GM21526 (cell line): ENCODE measurements at regions not wholly inside any gene's neighbourhood (a gene's known extent, or its start where the extent isn't known, plus 50 kb on each side); places are given as distances from the start of the nearest gene placed in this dataset.
"Not testable (repeated sequence)": the region's sequence is repeated elsewhere in the genome, so short reads cannot be mapped to it uniquely, and the experiment has no call there.

ENCODE experiments used
- ATAC-seq: cut with Tn5 transposase; IDR thresholded peaks from one replicate; pipeline ENCODE4 v1.9.1; 2021; ENCODE audit warnings: moderate library complexity; ENCODE audit not compliant: unreplicated experiment, low FRiP score

DNA sequence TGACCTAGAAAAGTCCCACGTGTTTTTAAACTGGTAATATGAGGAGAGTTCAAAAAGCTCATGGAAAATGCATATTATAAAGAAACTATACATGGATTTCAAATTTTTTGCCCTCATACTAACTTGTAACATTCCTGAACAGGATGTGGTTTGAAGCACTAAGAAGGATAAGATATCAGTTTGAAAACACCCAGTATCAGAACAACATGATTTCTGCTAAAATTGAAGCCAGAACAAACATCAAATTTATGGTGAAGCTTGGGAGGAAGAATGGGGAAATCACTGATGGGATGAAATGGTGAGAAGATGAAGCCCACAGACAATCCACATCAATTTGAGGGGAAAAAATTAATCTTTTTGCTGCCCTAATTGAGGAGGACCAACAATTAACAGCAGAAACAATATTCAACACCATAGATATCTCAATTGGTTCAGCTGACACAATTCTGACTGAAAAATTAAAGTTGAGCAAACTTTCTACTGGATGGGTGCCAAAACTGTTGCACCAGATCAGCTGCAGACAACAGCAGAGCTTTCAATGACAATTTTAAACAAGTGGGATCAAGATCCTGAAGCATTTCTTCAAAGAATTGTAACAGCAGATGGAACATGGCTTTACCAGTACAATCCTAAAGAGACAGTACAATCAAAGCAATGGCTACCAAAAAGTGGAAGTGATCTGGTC, 113.2 kb upstream of the SNX2 start:
- ATAC-seq: no peak

DNA sequence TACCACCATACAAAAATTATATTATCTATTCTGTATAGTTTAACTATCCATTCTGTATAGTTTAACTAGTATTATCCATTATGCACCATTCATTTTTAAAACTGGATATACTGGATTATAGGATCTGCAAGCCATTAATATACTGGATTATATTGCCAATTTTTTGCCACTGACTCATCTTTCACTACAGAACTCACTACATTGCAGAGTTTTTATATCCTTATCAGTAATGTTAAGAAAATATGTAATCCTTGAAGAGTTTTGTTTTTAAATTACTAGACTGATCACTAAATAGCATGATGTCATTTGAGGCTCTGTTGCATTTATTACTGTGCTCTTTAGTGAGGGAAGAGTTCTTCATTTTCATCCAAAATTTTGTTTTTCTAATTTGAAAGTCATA, 109.8 kb upstream of the SNX2 start:
- no peak for ATAC-seq

DNA sequence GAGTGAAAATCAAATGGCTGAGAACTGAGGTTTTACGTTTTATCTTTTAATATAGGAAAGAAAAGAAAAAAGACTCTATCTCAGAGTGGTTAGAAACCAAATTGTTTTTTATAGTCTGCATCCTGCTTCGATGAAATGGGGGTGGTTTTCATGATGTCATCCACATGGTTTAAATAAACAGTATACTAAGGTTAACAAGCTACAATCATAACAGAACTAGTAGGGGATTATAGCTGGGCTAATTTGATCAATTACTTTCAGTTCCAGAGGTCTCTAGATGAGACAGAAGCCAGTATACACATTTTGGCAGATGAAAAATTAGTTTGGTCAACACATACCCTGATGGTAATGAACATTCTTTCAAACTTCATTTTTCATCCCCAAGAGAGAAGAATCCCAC, 106.3 kb upstream of the SNX2 start:
- no peak for ATAC-seq

DNA sequence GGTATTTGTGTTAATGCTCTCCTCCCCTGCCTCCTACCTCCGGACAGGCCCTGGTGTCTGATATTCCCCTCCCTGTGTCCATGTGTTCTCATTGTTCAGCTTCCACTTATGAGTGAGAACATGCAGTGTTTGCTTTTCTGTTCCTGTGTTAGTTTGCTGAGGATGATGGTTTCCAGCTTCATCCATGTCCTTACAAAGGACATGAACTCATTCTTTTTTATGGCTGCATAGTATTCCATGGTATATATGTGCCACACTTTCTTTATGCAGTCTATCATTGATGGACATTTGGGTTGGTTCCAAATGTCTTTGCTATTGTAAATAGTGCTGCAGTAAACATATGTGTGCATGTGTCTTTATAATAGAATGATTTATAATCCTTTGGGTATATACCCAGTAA, 105.2 kb upstream of the SNX2 start:
- not testable (repeated sequence) for ATAC-seq

DNA sequence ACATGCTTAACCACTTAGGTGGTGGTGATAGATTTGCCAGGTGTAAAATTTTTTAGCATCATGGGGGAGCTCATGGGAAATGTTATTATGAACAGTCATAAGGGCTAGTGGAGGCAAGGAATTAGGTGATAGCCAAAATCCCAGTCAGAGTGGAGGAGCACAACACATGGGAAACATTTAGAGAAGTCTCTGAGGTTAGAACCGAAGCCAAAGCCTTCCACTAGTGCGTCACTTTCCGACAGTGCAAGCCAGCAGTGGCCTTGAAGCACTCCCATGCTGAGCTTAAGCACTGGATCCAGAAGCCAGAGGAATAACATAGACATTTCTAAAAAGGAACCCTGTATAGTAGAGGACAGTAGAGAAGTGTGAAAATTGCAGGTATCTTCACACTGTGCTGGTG, 101.5 kb upstream of the SNX2 start:
- ATAC-seq: no peak

DNA sequence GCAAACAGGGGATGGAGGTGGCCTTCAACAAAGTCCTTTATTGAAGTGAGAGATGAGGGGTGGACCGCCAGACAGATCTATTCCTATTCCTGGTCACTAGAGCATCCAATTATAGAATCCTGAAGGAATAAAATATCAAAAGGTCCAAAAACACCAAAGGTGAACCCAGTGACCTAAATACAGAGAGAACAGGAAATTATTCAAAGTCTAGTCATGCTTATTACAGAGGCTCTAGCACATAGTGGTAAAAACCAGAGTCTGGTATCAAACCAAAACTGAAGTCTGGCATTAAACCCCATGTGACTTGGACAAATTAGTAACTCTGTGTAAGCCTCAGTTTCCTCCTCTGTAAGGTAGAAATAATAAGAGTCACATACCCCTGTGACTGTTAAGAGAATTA, 100.5 kb upstream of the SNX2 start:
- ATAC-seq: no peak

DNA sequence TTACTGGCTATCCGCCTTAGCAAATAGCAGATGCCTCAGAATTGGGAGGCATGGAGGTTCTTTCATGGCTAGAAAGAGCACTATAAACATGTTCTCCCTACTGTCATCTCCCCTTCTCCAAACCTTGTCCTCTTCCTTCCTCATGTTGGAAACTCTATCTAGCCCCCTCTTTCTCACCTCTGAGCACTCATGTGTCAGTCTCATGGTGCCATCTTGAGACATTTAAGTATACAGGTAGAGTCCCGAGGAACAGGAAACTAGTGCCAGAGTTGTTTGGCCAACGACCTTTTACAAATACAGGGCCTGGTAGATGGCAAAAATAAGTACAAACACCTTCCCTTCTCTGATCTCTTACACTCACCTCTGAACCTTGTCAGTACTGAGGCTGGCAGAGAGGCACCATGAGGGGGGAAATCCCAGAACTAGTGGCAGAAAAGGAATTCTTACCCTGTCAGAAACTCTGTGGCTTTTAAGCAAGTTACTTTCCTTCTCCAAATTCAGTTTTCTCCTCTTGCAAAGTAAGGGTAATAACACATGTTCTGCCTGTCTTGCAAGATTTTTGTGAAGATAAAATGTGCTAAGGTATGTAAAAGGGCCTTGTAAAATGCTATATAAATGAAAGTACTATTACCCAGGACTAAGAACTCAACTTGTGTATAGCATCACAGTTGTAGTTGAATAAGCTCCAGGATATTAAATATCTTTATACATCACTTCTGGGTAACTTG, 94.1 kb upstream of the SNX2 start:
- ATAC-seq: no peak

DNA sequence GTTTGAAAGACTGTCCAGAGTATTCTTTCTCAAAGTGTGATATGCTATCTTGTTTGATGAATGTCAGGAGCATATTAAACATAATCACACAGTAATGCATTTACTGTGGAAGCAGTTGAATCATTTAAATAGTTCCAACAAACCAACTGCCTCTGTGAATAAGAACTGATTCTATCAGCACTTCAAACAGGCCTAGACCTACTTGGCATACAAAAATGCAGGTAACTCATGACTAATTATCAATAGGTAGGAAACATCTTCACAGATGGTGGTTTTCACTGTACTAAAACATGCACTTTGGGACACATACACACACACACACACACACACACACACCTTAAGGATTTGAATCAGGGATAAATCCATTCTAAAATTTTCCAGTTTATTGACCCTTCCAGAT, 91.2 kb upstream of the SNX2 start:
- no peak for ATAC-seq

DNA sequence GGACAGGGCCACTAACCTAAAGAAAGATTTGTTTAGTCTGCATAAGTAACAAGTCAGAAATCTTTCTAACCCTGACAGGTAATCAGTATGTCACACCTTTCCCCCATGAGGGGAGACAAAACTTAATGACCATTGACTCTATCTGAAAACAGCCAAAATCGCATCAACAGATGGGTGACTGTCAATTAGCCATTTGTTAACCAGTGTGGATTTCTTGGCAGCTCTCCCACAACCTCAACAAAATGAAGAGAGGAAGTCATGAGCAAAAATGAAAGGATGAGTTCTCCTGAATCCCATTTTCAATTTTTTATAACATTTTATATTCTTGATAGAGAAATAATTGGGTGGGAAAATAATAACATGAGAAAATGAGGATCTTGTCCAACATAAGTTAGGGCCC, 84.6 kb upstream of the SNX2 start:
- ATAC-seq: no peak

DNA sequence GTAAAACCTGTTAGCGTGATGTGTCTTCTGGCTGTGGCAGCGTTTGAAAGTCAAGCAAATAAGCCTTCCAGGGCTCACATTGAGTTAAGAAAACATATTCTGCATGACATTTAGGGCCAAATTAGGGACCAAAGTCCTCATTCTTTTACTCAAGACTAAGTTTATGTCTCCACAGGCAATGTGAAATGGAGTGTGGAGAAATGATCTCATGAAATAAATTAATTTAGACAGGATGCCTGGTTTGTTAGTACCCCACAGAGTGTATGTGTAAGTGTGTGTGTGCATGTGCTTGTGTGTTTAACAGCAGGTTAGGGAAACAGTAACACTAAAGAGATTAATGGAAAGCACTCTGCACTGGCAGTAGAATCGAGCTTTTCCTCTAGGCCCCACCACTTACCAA, 82.9 kb upstream of the SNX2 start:
- no peak for ATAC-seq

DNA sequence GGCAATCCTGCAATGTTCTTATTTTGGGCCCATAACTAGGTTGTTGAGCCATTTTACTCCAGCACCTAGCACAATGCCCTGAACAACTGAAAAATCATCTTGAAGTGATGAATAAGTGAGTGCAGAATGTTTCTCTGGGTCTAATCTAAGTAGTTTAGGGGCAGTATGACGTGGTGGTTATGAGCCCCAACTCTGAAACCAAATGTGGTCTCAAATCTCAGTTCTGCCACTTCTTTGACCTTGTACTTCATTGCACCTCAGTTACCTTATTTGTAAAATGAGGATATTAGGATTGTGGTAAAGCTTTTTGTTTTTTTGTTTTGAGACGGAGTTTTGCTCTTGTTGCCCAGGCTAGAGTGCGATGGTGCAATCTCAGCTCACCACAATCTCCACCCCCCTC, 80.9 kb upstream of the SNX2 start:
- ATAC-seq: no peak

DNA sequence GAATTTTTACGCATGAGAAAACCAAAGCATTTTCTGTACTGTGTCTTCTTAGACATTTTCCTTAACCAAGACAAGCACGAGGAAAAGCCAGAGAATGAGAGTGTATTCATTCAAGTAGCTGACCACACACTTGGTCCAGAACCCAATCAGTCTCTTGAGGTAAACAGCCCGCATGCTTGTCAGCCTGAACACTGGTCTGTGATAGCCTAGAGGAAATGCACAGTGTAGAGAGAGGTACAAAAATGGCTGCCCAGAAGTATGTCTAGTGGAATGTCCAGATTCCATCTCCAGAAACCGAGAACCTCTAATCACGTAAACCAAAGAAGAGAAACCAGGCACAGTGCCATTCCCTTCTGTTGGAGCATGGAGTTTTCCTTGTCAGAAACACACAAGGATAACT, 80.0 kb upstream of the SNX2 start:
- no peak for ATAC-seq

DNA sequence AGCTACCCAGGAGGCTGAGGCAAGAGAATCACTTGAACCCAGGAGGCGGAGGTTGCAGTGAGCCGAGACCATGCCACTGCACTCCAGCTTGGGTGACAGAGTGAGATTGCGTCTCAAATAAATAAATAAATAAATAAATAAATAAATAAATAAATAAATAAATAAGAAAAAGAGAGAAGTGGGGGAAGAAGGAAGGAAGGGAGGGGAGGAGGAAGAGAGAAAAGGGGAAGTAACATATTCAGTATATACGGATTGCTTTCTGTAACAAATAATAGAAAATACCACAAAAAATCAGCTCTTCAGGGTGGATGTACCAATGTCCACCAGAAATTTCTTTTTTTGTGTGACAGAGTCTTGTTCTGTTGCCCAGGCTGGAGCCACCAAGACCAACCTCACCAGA, 78.1 kb upstream of the SNX2 start:
- ATAC-seq: not testable (repeated sequence)

DNA sequence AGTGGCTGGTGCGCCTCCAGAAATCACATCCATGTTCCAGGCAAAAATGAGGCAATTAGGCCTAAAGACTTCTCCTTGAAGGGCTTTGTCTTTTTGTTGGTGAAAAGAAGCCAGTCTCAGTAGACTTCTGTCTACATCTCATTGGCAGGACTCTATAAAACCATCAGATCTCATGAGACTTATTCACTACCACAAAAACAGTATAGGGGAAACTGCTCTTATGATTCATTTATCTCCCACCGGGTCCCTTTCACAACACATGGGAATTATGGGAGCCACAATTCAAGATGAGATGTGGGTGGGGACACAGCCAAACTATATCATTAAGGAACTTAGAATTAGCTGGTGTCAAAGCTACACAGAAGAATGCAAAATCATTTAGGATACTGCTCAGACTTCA, 77.7 kb upstream of the SNX2 start:
- ATAC-seq: no peak

DNA sequence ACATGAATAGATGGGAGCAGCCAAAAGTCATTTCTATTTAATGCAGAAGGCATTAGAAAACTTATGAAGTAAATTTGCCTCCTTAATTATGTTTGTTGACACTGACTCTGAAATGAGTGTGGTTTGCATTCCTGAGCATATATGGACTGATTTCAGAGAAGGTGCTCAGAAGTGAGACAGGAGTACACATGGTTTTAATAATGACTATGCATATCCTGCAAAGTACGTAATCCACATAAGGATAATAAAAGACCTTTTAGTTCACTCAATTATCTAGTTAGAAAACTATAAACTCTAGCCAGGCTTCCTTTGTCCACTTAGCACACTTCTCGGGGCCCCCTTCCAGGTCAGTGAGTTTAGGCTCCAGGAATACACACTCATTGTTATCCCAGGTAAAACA, 75.7 kb upstream of the SNX2 start:
- ATAC-seq: no peak

DNA sequence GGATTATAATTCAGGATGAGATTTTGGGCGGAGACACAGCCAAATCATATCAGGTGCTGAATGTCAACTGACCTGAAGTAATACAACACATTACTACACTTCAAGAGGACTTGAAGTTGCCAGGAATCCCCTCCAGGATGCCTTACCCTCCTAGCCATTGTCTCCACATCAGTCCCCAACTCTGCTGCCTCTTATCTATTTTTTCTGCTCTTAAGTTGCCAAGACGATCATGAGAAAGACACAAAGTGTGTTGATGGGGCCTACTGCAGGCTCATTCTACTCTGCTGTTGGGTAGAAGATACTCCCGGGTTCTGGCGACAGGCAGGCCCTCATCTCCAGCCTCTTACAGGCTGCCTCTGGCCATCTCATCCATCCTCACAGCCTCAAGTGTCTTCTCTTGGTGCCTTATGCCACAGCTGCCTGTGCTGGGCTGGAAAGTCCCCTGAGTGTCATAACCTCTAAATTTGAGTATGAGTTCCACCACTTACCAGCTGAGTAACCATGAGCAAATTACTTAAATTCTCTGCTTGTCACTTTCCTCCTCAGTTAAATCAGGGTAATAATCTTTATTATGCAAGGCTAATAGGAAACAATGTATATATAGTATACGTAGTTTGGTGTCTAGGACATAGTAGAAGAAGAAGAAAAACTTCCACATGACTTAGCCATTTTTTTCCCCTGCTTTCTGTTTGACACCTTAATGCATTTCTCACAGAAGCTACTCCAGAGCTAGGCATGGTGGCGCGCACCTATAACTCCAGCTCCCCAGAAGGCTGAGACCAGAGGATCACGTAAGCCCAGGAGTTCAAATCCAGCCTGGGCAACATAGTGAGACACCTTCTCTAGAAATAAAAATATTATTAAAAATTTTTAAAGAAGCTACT, 73.0 kb upstream of the SNX2 start:
- ATAC-seq: peak; percentile 98

DNA sequence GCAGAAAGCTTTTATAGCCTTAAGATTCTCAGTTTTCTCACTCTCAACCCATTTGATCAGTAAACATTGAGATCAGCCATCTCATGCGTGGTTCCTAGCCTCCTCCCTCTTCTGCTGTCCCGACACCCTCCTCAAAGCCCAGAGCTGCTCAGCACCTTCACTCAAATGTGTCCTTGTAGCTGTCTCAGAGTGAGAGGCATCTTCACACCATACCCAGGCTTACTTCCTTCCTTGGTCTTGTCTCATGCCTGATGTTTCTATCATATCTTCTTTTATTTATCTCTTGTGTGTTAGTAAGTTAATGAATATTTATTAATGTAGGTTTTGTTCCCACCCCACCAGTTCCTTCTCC, 72.4 kb upstream of the SNX2 start:
- peak; percentile 46 for ATAC-seq

DNA sequence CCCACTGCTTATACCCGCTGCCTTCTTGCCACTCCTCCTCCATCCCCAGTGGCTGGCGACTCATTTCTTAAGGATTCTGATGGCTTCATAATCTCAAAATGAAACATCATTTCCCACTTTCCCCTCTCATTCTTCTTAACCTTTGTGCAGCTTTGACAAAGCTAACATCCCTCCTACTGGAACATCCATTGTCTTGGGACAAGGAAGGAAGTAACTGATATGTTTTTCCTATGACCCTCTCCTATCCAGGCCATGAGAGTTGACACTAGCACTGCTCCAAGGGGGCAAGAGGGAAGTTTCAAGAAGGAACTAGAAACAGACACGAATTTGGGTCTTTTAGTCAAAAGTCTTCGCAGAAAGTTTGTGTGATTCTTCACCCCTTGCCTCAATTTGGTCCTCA, 71.7 kb upstream of the SNX2 start:
- no peak for ATAC-seq

DNA sequence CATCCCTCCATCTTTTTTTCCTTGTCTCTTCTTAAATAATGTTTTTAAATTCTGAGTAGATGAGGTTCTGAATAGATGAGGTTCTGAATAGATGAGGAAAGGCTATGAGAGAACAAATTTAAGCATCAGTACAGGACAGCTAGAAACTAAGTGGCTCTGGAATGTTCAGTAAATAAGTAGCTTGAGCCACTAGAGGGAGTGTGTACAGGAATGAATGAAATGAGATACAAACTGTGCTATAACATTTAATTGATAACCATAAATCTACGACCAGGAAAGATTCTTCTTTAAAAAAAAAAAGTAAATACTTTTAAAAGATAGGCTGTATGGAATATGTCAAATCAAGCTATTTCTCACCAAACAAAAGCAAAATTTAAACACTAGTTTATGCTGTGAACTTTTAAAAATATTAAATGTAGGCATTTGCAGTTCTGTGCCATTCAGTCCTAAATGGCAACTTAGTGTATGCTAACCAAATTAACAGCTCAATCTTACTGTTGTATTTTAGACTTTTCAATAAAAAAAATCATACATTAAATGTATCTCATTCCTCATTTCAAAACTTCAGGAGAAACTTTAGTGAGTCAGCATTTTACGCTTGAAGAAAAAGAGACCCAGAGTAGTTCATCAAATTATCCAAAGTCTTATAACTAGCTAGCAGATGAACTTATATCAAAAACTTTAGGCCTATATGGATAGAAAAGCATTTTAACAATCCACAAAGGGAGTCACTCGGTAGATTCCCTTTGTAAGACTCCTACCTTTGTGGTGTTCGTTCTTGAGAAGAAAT, 70.4 kb upstream of the SNX2 start:
- no peak for ATAC-seq

DNA sequence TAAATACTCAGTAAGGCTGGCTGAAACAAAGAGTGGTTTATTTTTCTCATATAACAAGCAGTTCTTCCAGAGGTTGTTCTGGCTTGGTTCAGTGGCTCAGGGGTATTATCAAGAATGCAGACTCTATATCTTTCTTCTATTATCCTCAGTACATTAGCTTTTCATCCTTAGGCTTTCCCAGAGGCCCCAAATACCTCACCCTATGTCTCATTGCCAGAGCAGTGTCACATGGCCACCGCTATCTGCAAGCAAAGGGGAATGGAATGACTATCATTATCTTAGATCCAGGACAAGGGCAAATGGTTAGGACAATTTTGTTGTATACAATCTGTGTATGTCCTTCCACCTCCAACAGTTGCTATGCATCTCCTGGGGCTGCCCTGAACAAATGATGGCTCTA, 69.0 kb upstream of the SNX2 start:
- ATAC-seq: no peak

DNA sequence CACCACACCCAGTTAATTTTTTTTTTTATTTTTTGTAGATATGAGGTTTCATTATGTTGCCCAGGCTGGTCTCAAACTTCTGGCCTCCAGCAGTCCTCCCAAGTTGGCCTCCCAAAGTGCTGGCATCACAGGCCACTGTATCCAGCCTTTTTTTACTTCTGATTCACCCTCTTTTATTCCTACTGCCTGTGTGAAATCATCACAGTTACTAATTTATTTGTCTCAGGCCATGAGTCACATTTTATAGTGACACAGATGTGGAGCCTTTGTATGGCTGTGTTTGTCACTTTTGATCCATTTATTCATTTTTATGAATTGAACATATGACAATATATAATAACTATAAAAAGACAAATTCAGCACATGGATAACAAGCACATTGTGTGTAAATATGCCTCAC, 67.1 kb upstream of the SNX2 start:
- ATAC-seq: no peak
